Type B pancreatic cell (in vitro differentiated cells): ENCODE measurements at regions not wholly inside any gene's neighbourhood (a gene's known extent, or its start where the extent isn't known, plus 50 kb on each side); places are given as distances from the start of the nearest gene placed in this dataset.

ENCODE experiments used
- DNase-seq: peaks from one replicate; pipeline ENCODE4 v3.0.0; 2021; ENCODE audit warnings: mixed read lengths; ENCODE audit not compliant: unreplicated experiment; ENCODE audit errors: extremely low spot score
- H3K27ac Mint-ChIP-seq: 2 replicates; pipeline ENCODE4 v1.8.0; 2021; ENCODE audit warnings: mild to moderate bottlenecking, mixed read lengths
- H3K27me3 Mint-ChIP-seq: 2 replicates; pipeline ENCODE4 v1.8.0; 2021; ENCODE audit warnings: mixed read lengths
- H3K36me3 Mint-ChIP-seq: 2 replicates; pipeline ENCODE4 v1.8.0; 2021; ENCODE audit warnings: mixed read lengths
- H3K4me1 Mint-ChIP-seq: one replicate; pipeline ENCODE4 v1.8.0; 2021; ENCODE audit warnings: mixed read lengths; ENCODE audit not compliant: unreplicated experiment
- H3K4me3 Mint-ChIP-seq: 2 replicates; pipeline ENCODE4 v1.8.0; 2021; ENCODE audit warnings: mild to moderate bottlenecking, mixed read lengths
- H3K9me3 Mint-ChIP-seq: 2 replicates; pipeline ENCODE4 v1.8.0; 2021; ENCODE audit warnings: mixed read lengths
- TF ChIP-seq, protein P1 (sequence below): fragments of 200-600 bp; sonication (generic); conservative IDR thresholded peaks from 2 replicates; pipeline ENCODE4 v1.5.0; 2021; ENCODE audit warnings: antibody characterized with exemption, mild to moderate bottlenecking

DNA sequence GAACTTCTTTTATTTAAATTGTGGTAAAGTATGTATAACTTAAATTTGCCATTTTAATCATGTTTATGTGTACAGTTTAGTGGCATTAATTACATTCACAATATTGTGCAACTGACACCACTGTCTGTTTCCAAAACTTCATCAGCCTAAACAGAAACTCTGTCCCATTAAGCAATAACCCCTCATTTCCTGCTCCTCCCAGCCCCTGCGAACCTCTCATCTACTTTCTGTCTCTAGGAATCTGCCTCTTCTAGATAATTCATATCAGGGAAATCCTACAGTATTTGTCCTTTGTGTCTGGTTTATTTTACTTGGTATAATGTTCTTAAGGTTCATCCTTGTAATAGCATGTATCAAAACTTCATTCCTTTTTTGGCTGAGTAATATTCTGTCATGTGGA lies 75.1 kb downstream of the BOLA3 start:
- DNase-seq, result no peak
- Mint-ChIP-seq H3K9me3 (no peaks in the 10 kb centered on the region), H3K27me3 (no peaks in the 10 kb centered on the region), H3K4me1 (peaks cover 29% of the 10 kb centered on the region), H3K36me3 (peaks cover 36% of the 10 kb centered on the region), H3K4me3 (no peak overlapping the region), H3K27ac (peak overlapping the region; percentile 78)
- TF ChIP-seq, protein P1, sequence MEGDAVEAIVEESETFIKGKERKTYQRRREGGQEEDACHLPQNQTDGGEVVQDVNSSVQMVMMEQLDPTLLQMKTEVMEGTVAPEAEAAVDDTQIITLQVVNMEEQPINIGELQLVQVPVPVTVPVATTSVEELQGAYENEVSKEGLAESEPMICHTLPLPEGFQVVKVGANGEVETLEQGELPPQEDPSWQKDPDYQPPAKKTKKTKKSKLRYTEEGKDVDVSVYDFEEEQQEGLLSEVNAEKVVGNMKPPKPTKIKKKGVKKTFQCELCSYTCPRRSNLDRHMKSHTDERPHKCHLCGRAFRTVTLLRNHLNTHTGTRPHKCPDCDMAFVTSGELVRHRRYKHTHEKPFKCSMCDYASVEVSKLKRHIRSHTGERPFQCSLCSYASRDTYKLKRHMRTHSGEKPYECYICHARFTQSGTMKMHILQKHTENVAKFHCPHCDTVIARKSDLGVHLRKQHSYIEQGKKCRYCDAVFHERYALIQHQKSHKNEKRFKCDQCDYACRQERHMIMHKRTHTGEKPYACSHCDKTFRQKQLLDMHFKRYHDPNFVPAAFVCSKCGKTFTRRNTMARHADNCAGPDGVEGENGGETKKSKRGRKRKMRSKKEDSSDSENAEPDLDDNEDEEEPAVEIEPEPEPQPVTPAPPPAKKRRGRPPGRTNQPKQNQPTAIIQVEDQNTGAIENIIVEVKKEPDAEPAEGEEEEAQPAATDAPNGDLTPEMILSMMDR, result no peak

DNA sequence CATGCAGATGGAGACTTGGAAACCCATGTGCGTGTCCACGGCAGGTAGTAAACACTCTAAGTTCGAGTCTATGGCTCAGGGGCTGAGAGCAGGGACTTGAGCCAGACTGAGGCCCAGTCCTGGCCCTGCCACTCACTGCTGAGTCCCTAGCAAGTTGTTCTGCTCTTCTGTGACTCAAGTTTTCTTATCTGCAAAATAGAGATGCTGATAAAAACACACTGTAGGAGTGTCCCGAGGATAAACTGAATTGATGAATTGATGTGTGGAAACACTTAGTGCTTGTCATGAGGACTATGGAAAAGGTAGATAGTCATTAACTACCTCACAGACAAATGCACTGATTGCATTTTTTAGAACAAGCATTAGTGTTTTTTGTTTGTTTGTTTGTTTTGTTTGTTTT lies 73.2 kb downstream of the BOLA3 start:
- Mint-ChIP-seq H3K4me3 (no peak overlapping the region), H3K36me3 (peaks cover 36% of the 10 kb centered on the region), H3K27me3 (no peaks in the 10 kb centered on the region), H3K27ac (peak overlapping the region; percentile 78), H3K9me3 (no peaks in the 10 kb centered on the region), H3K4me1 (peaks cover 30% of the 10 kb centered on the region)
- DNase-seq, result no peak
- TF ChIP-seq, protein P1, result no peak

DNA sequence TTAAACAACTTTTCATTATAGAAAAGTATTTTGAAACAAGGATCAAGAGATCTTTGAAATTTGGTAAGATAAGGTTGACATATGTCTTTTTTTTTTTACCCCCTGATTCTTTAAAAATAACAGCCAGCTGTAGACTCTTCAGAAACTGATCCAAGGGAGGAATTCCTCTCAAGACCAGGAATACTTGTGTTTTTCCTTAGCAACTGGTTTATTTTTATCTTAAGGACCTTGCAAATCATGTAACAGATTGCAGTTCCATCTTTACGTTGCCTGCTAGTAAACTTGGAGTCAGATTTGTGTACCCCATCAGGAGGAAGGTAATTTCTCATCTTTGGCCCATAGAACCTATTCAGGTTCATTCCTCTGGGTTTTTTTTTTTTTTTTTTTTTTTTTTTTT lies 71.6 kb downstream of the BOLA3 start:
- H3K4me1 Mint-ChIP-seq, result peaks cover 30% of the 10 kb centered on the region

DNA sequence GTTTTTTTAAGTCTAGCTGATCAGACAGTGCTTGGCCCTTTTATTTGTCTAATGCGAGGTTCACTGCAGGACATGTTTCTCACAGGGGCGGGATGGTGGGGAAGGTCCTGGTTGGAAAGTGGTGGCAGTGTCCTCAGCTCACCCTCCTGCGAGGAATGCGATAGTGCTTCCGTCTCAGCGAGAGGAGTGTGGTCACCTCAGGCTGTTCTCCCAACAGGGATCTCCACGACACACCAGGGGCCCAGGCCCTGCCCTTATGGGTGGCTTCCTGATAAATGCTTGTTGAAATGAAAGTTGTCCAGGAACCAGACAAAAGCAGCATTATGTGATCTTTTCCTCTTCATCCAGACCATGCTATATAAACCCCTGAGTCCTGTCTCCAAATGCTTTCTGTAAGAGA lies 70.1 kb downstream of the BOLA3 start:
- TF ChIP-seq, protein P1, result no peak
- Mint-ChIP-seq H3K4me3 (peak overlapping the region; percentile 31), H3K4me1 (peaks cover 28% of the 10 kb centered on the region), H3K9me3 (no peaks in the 10 kb centered on the region), H3K27ac (peak overlapping the region; percentile 90), H3K36me3 (peaks cover 37% of the 10 kb centered on the region), H3K27me3 (no peaks in the 10 kb centered on the region)
- no peak for DNase-seq

More for the DNA sequence above, 71.6 kb downstream of the BOLA3 start:
- Mint-ChIP-seq H3K27ac (peak overlapping the region; percentile 90), H3K9me3 (no peaks in the 10 kb centered on the region), H3K4me3 (no peak overlapping the region), H3K27me3 (no peaks in the 10 kb centered on the region), H3K36me3 (peaks cover 31% of the 10 kb centered on the region)
- TF ChIP-seq, protein P1, result no peak
- no peak for DNase-seq

DNA sequence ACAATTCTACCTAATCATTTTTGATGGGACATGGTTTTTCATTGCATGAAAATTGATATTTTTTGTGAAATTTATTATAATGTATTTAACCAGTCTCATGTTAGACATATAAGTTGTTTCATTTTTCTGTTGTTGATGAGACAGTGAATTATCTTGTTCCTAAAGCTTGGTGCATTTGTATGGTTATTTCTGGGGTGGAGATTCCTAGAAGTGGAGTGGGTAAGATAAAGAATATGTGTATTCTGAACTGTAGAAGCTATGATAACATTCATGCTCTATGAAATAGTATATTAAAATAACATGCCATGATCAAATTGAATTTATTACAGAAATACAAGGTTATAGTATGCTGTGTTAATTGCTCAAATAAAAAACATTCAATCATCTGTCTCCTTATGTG lies 69.2 kb downstream of the BOLA3 start:
- H3K4me3 Mint-ChIP-seq, result no peak overlapping the region
- TF ChIP-seq, protein P1, result no peak
- peaks cover 29% of the 10 kb centered on the region for H3K36me3 Mint-ChIP-seq
- no peaks in the 10 kb centered on the region for H3K9me3 Mint-ChIP-seq
- no peak for DNase-seq
- peaks cover 24% of the 10 kb centered on the region for H3K4me1 Mint-ChIP-seq
- no peaks in the 10 kb centered on the region for H3K27me3 Mint-ChIP-seq
- no peak overlapping the region for H3K27ac Mint-ChIP-seq
